GM13976 (cell line): ENCODE measurements at regions not wholly inside any gene's neighbourhood (a gene's known extent, or its start where the extent isn't known, plus 50 kb on each side); places are given as distances from the start of the nearest gene placed in this dataset.

Source experiments
- DNase-seq: peaks from one replicate; pipeline ENCODE4 v3.0.0; 2012; ENCODE audit warnings: low spot score
- CTCF ChIP-seq: IDR thresholded peaks from 2 replicates; pipeline ENCODE4 v1.5.1; 2012; ENCODE audit warnings: borderline replicate concordance, mild to moderate bottlenecking; ENCODE audit not compliant: insufficient read depth; ENCODE audit errors: extremely low read depth, missing control alignments, control extremely low read depth
- in situ Hi-C: fragments of 300-500 bp; cut with MboI; formaldehyde crosslinking; loops from one replicate; pipeline ENCODE4 v1.12.0; 2022; ENCODE audit warnings: low sequenced_read_pairs, mixed read lengths, inconsistent platforms; ENCODE audit not compliant: unreplicated experiment

- no peak for DNase-seq
- TF ChIP-seq CTCF: no peak
- in situ Hi-C loops: no loop called here
These were observed 156.4 kb downstream of the PTPRU start for GRCh38 chr1:29392486-29393450.

- no peak for DNase-seq
- no peak for TF ChIP-seq CTCF
- in situ Hi-C loops: no loop called here
These were observed 155.7 kb downstream of the PTPRU start for GRCh38 chr1:29392036-29392435.

GRCh38 chr1:29391362-29391880 lies 155.1 kb downstream of the PTPRU start:
- no peak for TF ChIP-seq CTCF
- DNase-seq: no peak
- in situ Hi-C loops: no loop called here

GRCh38 chr1:29390491-29391361 lies 154.4 kb downstream of the PTPRU start:
- DNase-seq: no peak
- in situ Hi-C loops: no loop called here
- no peak for TF ChIP-seq CTCF

- in situ Hi-C loops: no loop called here
- TF ChIP-seq CTCF: no peak
- DNase-seq: no peak
These were observed 153.8 kb downstream of the PTPRU start for GRCh38 chr1:29390075-29390474.

- no peak for DNase-seq
- no peak for TF ChIP-seq CTCF
- in situ Hi-C loops: no loop called here
These were observed 153.3 kb downstream of the PTPRU start for GRCh38 chr1:29389533-29390041.
